Glutamatergic neuron (in vitro differentiated cells): ENCODE measurements at regions not wholly inside any gene's neighbourhood (a gene's known extent, or its start where the extent isn't known, plus 50 kb on each side); places are given as distances from the start of the nearest gene placed in this dataset.

Experiments used
- DNase-seq: peaks from one replicate; pipeline ENCODE4 v3.0.0; 2022
- H3K27ac Mint-ChIP-seq: one replicate; pipeline ENCODE4 v1.8.0; 2020; ENCODE audit warnings: mild to moderate bottlenecking, mixed read lengths, inconsistent platforms; ENCODE audit not compliant: unreplicated experiment
- H3K27me3 Mint-ChIP-seq: one replicate; pipeline ENCODE4 v1.8.0; 2020; ENCODE audit warnings: mild to moderate bottlenecking, moderate library complexity, mixed read lengths, inconsistent platforms; ENCODE audit not compliant: unreplicated experiment
- H3K36me3 Mint-ChIP-seq: one replicate; pipeline ENCODE4 v1.8.0; 2020; ENCODE audit warnings: mild to moderate bottlenecking, mixed read lengths, inconsistent platforms; ENCODE audit not compliant: unreplicated experiment
- H3K4me1 Mint-ChIP-seq: one replicate; pipeline ENCODE4 v1.8.0; 2020; ENCODE audit warnings: mild to moderate bottlenecking, low read depth, mixed read lengths, inconsistent platforms; ENCODE audit not compliant: unreplicated experiment
- H3K4me3 Mint-ChIP-seq: one replicate; pipeline ENCODE4 v1.8.0; 2020; ENCODE audit warnings: mild to moderate bottlenecking, mixed read lengths, inconsistent platforms; ENCODE audit not compliant: unreplicated experiment
- H3K9me3 Mint-ChIP-seq: one replicate; pipeline ENCODE4 v1.8.0; 2020; ENCODE audit warnings: mild to moderate bottlenecking, moderate library complexity, mixed read lengths, inconsistent platforms; ENCODE audit not compliant: unreplicated experiment
- TF ChIP-seq, protein P1 (sequence below): fragments of 200-600 bp; sonication (generic); IDR thresholded peaks from one replicate; pipeline ENCODE4 v1.5.0; 2021; ENCODE audit not compliant: partially characterized antibody, unreplicated experiment

DNA sequence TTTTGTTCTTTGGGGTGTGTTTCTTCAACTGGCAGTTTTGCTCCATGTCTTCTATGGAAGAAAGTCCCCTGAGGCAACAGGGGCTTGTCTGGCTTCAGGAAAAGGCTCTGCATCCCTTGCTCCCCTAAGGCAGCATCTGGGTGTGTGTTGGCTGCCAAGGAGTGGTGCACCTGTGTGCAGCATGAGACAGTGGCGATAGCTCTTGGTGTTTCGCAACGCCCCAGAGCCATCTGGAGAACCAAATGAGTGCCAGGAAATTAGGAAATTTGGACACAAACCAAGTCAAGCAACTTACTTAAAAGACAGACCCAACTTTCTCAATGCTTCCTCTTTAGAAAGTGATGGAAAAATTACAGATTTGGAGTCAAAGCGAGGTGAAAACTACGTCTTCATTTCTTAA, 1044.4 kb upstream of the CNTNAP5 start:
- Mint-ChIP-seq H3K27ac (no peak overlapping the region), H3K36me3 (no peaks in the 10 kb centered on the region), H3K4me1 (no peaks in the 10 kb centered on the region), H3K27me3 (no peaks in the 10 kb centered on the region), H3K4me3 (no peak overlapping the region), H3K9me3 (no peaks in the 10 kb centered on the region)
- TF ChIP-seq, protein P1, sequence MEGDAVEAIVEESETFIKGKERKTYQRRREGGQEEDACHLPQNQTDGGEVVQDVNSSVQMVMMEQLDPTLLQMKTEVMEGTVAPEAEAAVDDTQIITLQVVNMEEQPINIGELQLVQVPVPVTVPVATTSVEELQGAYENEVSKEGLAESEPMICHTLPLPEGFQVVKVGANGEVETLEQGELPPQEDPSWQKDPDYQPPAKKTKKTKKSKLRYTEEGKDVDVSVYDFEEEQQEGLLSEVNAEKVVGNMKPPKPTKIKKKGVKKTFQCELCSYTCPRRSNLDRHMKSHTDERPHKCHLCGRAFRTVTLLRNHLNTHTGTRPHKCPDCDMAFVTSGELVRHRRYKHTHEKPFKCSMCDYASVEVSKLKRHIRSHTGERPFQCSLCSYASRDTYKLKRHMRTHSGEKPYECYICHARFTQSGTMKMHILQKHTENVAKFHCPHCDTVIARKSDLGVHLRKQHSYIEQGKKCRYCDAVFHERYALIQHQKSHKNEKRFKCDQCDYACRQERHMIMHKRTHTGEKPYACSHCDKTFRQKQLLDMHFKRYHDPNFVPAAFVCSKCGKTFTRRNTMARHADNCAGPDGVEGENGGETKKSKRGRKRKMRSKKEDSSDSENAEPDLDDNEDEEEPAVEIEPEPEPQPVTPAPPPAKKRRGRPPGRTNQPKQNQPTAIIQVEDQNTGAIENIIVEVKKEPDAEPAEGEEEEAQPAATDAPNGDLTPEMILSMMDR = no peak
- no peak for DNase-seq

DNA sequence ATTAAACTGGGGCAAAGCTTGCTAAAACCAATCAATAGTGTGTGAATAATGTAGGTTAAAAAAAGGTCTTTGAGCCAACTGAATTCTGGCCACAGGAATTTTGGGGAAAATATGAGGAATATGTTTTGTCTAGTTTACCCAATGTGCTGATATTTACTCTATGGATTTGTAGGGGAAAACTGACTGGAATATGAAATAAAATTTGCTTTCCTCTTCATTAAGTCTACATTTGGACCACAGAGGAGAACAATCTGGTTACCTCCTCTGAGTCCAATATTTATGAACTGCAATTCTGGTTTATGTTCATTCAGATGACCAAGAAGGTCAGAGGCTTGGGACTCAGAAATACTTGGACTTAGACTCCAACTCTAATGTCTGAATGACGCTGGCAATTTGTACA, 1042.2 kb upstream of the CNTNAP5 start:
- H3K27me3 Mint-ChIP-seq = no peaks in the 10 kb centered on the region
- no peaks in the 10 kb centered on the region for H3K4me1 Mint-ChIP-seq
- H3K9me3 Mint-ChIP-seq = no peaks in the 10 kb centered on the region
- no peaks in the 10 kb centered on the region for H3K36me3 Mint-ChIP-seq
- no peak overlapping the region for H3K4me3 Mint-ChIP-seq
- DNase-seq = no peak
- TF ChIP-seq, protein P1 = no peak
- no peak overlapping the region for H3K27ac Mint-ChIP-seq

DNA sequence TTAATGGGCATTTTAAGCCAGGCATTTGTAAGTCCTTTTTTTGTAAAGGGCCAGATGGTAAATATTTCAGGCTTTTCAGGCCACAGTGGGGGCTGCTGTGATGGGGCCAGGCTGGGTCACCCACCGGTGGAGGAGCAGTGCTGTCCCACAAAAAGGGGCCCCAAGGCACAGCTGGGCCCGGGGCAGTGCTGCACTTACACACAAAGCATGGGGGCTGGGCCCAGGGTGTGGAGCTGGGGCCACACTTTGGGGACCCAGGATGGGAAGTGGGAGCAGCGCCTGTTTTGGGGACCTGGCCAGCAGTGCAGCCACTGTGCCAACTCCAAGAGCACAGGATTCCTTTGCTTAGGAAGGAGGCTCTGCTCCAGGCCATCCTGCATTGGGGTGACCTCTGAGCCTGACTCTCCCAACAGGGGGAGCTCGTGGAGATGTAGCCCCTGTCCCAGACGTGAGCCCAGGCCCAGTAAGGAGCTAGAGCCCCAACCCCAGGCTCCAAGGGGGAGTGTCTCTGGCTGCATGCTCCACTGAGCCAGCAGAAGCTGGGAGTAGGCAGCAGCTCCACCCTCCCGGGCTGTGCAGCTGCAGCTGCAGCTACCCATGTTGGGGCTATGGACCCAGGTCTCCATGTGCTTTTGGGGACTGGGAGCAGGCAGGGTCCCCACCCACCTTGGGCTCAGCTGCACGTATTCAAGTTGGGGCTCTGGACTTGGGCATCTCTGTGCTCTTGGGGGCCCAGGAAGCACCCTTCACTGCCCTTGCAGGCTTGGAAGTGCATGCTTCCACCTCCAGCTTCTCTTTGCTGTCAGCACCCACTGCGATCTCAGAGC, 1036.5 kb upstream of the CNTNAP5 start:
- peaks cover 3% of the 10 kb centered on the region for H3K9me3 Mint-ChIP-seq
- H3K36me3 Mint-ChIP-seq = no peaks in the 10 kb centered on the region
- no peaks in the 10 kb centered on the region for H3K4me1 Mint-ChIP-seq
- H3K27me3 Mint-ChIP-seq = no peaks in the 10 kb centered on the region
- no peak for DNase-seq
- TF ChIP-seq, protein P1 = no peak
- H3K4me3 Mint-ChIP-seq = no peak overlapping the region
- H3K27ac Mint-ChIP-seq = no peak overlapping the region

DNA sequence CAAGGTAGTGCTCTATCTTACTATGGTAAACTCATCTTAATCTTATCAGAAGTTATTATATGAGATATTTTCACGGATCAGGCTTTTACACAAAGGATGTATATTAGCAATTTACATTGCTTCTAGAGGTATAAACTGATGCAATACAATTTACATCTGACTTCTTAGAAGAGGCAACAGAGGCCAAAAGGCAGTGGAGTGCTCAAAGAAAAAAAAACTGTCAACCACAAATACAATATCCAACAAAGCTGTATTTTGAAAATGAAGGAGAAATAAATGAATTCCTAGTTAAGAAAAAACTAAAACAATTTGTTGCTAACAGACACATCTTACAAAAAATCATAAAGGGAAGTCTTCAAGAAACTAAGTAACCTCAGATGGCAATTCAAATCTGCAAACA, 1031.5 kb upstream of the CNTNAP5 start:
- Mint-ChIP-seq H3K27ac (no peak overlapping the region), H3K4me3 (no peak overlapping the region), H3K27me3 (no peaks in the 10 kb centered on the region), H3K4me1 (no peaks in the 10 kb centered on the region), H3K9me3 (peaks cover 3% of the 10 kb centered on the region), H3K36me3 (no peaks in the 10 kb centered on the region)
- TF ChIP-seq, protein P1 = no peak
- DNase-seq = no peak

DNA sequence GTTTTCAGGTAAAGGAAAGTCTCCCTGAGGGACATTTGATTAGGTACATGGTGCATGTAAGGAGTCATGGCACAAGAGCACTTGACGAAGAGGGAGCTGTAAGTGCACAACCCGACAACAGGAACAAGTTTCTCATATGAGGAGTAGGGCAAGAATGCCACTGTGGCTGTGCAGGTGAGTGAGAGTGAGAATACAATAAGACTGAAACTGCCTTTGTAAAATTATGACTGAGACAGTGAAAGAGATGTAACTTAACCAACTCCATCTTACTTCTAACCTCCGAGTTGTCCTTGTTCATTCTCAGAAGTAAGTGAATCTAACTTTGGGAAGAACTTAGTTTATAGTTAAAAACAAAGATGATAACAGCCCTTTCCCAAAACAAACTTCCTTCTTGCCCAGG, 1025.8 kb upstream of the CNTNAP5 start:
- H3K4me1 Mint-ChIP-seq = no peaks in the 10 kb centered on the region
- no peak overlapping the region for H3K4me3 Mint-ChIP-seq
- no peaks in the 10 kb centered on the region for H3K9me3 Mint-ChIP-seq
- H3K36me3 Mint-ChIP-seq = no peaks in the 10 kb centered on the region
- H3K27ac Mint-ChIP-seq = no peak overlapping the region
- TF ChIP-seq, protein P1 = no peak
- no peaks in the 10 kb centered on the region for H3K27me3 Mint-ChIP-seq
- no peak for DNase-seq
